Parathyroid adenoma (tissue), 2 donors: ENCODE measurements at regions not wholly inside any gene's neighbourhood (a gene's known extent, or its start where the extent isn't known, plus 50 kb on each side); places are given as distances from the start of the nearest gene placed in this dataset.

Experiments used
- H2AFZ ChIP-seq: fragments of 300-600 bp; sonication (generic); one replicate; pipeline ENCODE4 v1.7.0; 2017; ENCODE audit warnings: antibody characterized with exemption, mild to moderate bottlenecking
- H3K27ac ChIP-seq: fragments of 300-600 bp; sonication (generic); one replicate; pipeline ENCODE4 v1.7.0; 2017
- H3K27me3 ChIP-seq: fragments of 300-600 bp; sonication (generic); one replicate; pipeline ENCODE4 v1.7.0; 2017; ENCODE audit warnings: low read length; ENCODE audit not compliant: control insufficient read depth, insufficient read depth
- H3K36me3 ChIP-seq: fragments of 300-600 bp; sonication (generic); one replicate; pipeline ENCODE4 v1.7.0; 2017; ENCODE audit warnings: low read length; ENCODE audit not compliant: control insufficient read depth, insufficient read depth
- H3K4me1 ChIP-seq: fragments of 300-600 bp; sonication (generic); one replicate; pipeline ENCODE4 v1.7.0; 2017; ENCODE audit warnings: control low read depth
- H3K4me2 ChIP-seq: fragments of 300-600 bp; sonication (generic); one replicate; pipeline ENCODE4 v1.7.0; 2017; ENCODE audit warnings: low read length
- H3K4me3 ChIP-seq: fragments of 300-600 bp; sonication (generic); one replicate; pipeline ENCODE4 v1.7.0; 2017; ENCODE audit warnings: low read depth, low read length
- H3K79me2 ChIP-seq: fragments of 300-600 bp; sonication (generic); one replicate; pipeline ENCODE4 v1.7.0; 2017; ENCODE audit warnings: control low read depth
- H3K9ac ChIP-seq: fragments of 300-600 bp; sonication (generic); one replicate; pipeline ENCODE4 v1.7.0; 2017; ENCODE audit warnings: mild to moderate bottlenecking
- H3K9me3 ChIP-seq: fragments of 300-600 bp; sonication (generic); one replicate; pipeline ENCODE4 v1.7.0; 2017; ENCODE audit warnings: low read length; ENCODE audit not compliant: control insufficient read depth
- TF ChIP-seq, protein P1 (sequence below): fragments of 300-600 bp; sonication (generic); IDR thresholded peaks from one replicate; pipeline ENCODE4 v1.7.0; 2017; ENCODE audit warnings: antibody characterized with exemption, mild to moderate bottlenecking
- donor health status: primary hyperparathyroidism.

DNA sequence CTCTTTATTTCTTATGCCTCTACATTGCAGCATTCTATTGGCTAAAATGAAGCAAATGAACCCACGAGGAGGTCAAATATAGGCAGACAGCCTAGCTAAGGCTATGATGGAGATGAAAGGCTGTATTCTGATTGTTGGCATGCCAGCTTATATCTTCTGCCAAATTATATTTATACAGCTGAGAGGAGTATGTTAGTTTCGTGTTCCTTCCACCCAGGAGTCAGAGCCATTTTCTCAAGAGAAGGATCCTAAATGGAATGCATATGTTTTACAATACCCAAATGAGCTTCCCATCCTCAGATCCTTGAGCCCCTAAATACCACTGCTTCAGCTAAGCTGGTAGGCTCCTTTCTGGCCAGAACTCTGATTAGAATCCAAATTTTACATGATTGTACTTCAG is 178.4 kb upstream of the HDDC2 start:
- TF ChIP-seq, protein P1, sequence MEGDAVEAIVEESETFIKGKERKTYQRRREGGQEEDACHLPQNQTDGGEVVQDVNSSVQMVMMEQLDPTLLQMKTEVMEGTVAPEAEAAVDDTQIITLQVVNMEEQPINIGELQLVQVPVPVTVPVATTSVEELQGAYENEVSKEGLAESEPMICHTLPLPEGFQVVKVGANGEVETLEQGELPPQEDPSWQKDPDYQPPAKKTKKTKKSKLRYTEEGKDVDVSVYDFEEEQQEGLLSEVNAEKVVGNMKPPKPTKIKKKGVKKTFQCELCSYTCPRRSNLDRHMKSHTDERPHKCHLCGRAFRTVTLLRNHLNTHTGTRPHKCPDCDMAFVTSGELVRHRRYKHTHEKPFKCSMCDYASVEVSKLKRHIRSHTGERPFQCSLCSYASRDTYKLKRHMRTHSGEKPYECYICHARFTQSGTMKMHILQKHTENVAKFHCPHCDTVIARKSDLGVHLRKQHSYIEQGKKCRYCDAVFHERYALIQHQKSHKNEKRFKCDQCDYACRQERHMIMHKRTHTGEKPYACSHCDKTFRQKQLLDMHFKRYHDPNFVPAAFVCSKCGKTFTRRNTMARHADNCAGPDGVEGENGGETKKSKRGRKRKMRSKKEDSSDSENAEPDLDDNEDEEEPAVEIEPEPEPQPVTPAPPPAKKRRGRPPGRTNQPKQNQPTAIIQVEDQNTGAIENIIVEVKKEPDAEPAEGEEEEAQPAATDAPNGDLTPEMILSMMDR: no peak
- no peak overlapping the region for H3K4me2 ChIP-seq

DNA sequence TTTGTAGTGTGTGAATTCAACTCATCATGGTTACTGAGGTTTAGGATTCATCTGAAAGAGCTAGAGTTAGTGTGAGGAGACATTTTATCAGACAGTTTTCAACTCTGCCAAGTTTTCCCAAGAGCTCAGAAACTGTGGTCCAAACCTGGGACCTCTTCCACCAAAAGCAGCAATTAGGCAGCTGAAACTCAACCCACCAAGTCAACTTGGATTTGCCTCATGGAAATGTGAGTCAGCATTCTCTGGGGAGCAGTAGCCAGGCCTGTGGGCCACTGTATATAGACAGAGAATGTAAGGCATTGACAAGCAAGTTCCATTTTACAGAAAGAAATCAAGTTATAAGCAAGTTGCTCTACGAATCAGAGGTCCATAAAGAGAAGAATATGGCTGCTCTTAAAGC is 178.8 kb upstream of the HDDC2 start:
- Histone ChIP-seq H3K4me2 (no peak overlapping the region), H3K36me3 (no peaks in the 10 kb centered on the region), H3K4me1 (no peaks in the 10 kb centered on the region), H3K4me3 (no peak overlapping the region), H3K79me2 (no peaks in the 10 kb centered on the region), H3K27me3 (no peaks in the 10 kb centered on the region), H3K27ac (no peak overlapping the region), H3K9ac (no peak overlapping the region), H2AFZ (no peak overlapping the region), H3K9me3 (no peaks in the 10 kb centered on the region)
- TF ChIP-seq, protein P1: no peak

More for the DNA sequence above, 178.4 kb upstream of the HDDC2 start:
- Histone ChIP-seq H3K9ac (no peak overlapping the region), H3K4me1 (no peaks in the 10 kb centered on the region), H3K36me3 (no peaks in the 10 kb centered on the region), H3K27me3 (no peaks in the 10 kb centered on the region), H2AFZ (no peak overlapping the region), H3K27ac (no peak overlapping the region), H3K9me3 (no peaks in the 10 kb centered on the region), H3K79me2 (no peaks in the 10 kb centered on the region), H3K4me3 (no peak overlapping the region)

DNA sequence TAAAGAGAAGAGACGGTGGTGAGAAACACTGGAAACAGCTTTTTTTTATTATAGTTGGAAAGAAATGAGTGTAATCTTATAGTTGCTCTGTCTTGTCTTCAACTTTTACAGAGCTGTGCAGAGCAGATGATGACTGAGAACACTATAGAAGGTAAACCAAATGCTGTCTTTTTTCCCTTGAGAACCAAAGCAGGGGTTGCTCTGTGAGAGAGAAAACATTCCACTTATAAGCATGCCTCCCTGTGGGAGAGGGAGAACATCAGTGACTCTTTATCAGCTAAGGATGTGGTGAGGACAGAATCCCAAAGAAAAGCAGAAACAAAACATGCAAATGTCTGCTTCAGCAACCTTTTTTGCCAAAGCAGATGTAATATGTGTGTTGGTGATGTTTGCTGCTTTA is 179.3 kb upstream of the HDDC2 start:
- Histone ChIP-seq H3K79me2 (no peaks in the 10 kb centered on the region), H3K27ac (no peak overlapping the region), H3K9ac (no peak overlapping the region), H3K27me3 (no peaks in the 10 kb centered on the region), H2AFZ (no peak overlapping the region), H3K9me3 (no peaks in the 10 kb centered on the region), H3K4me3 (no peak overlapping the region), H3K36me3 (no peaks in the 10 kb centered on the region), H3K4me1 (no peaks in the 10 kb centered on the region), H3K4me2 (no peak overlapping the region)
- TF ChIP-seq, protein P1: no peak

GRCh38 chr6:125485757-125486156 is 184.0 kb upstream of the HDDC2 start:
- H3K36me3 ChIP-seq: no peaks in the 10 kb centered on the region
- no peaks in the 10 kb centered on the region for H3K27me3 ChIP-seq
- H3K9ac ChIP-seq: no peak overlapping the region
- no peak overlapping the region for H3K4me3 ChIP-seq
- no peaks in the 10 kb centered on the region for H3K4me1 ChIP-seq
- no peak overlapping the region for H3K27ac ChIP-seq
- TF ChIP-seq, protein P1: no peak
- no peak overlapping the region for H3K4me2 ChIP-seq
- H3K9me3 ChIP-seq: no peaks in the 10 kb centered on the region
- no peak overlapping the region for H2AFZ ChIP-seq
- H3K79me2 ChIP-seq: no peaks in the 10 kb centered on the region

- H3K27ac ChIP-seq: no peak overlapping the region
- H3K9ac ChIP-seq: no peak overlapping the region
- H3K4me3 ChIP-seq: no peak overlapping the region
- H3K27me3 ChIP-seq: no peaks in the 10 kb centered on the region
- H3K4me2 ChIP-seq: no peak overlapping the region
- TF ChIP-seq, protein P1: no peak
- H3K36me3 ChIP-seq: no peaks in the 10 kb centered on the region
- H3K9me3 ChIP-seq: no peaks in the 10 kb centered on the region
- H3K79me2 ChIP-seq: no peaks in the 10 kb centered on the region
- no peak overlapping the region for H2AFZ ChIP-seq
- H3K4me1 ChIP-seq: no peaks in the 10 kb centered on the region
These were observed 185.1 kb upstream of the HDDC2 start for GRCh38 chr6:125486881-125487280.
